NOMO-1 treated with dmso at 0.1 percent for 144 hours (cell line): ENCODE measurements at regions not wholly inside any gene's neighbourhood (a gene's known extent, or its start where the extent isn't known, plus 50 kb on each side); places are given as distances from the start of the nearest gene placed in this dataset.
"Not testable (repeated sequence)": the region's sequence is repeated elsewhere in the genome, so short reads cannot be mapped to it uniquely, and the experiment has no call there.

Experiments used
- DNase-seq: peaks from one replicate; lab custom pipeline; 2025; ENCODE audit not compliant: unreplicated experiment; lab: John Stamatoyannopoulos, UW

GRCh38 chr6:23692184-23692583 lies 433.8 kb upstream of the NRSN1 start:
- DNase-seq, result no peak

DNA sequence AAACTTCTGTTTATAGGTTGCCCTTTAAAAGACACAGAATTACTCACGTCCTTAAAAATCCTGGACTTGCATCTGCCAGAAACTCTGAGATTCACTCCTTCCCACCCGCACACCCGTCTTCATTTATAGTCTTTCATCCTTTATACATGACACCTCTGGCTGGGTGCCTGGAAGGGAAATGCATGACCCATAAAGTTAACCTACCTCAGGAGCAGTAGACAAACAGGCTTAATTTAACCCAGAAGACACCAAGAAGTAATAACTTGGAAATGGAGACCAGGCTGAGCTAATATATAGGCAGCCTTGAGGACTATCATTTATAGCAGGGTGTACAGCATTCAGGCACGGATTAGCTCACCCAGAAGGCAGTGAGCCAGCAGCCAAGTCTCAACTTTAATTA lies 429.0 kb upstream of the NRSN1 start:
- no peak for DNase-seq

DNA sequence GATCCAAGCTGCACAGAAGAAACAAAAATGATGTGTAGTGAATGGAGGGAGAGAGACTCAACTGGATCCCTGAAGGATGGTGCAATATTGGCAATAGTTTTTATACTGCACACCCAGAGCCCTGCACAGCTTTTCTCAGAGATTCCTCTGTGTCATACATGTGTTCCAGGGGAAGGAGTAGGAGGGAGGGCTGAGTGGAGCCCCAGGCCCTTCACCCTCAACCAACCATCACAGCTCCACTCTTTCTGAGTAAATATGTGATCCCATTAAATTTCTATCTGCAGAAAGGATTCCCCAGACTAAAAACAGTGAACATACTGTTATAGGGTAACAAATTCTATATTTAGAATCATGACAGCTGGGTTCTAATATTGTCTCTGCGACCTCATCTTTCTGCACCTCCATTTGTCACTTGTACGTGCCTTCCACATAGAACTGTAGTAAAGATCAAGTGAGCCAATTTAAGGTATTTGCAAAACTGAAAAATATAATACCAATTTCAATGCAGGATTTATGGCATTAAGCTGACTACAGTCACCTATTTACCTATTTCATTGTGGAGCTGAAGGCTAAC lies 421.4 kb upstream of the NRSN1 start:
- no peak for DNase-seq

GRCh38 chr6:23705697-23706096 lies 420.3 kb upstream of the NRSN1 start:
- no peak for DNase-seq

DNA sequence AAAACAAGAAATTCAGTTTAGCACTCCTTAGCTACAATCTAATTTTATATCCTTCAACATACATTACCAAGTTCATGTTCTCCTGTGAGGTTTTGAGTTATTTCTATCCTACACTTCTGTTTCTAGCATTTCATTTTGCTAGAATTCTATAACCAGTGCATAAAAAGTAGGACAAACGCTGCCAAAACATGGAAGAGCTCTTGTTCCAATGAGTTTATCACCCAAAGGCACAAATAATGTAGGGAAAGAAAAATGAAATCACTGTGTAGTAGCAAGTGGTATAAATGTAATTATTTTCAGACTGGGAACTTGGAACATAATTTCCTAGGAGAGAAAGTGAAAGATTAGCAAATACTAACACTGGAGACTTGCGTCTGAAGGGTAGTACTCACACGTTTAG lies 413.3 kb upstream of the NRSN1 start:
- no peak for DNase-seq

GRCh38 chr6:23713211-23713610 lies 412.8 kb upstream of the NRSN1 start:
- no peak for DNase-seq

- no peak for DNase-seq
Observed at GRCh38 chr6:23728707-23729106, 397.3 kb upstream of the NRSN1 start.

- no peak for DNase-seq
Observed at GRCh38 chr6:23731609-23732008, 394.4 kb upstream of the NRSN1 start.

GRCh38 chr6:23732521-23732920 lies 393.5 kb upstream of the NRSN1 start:
- DNase-seq, result no peak

DNA sequence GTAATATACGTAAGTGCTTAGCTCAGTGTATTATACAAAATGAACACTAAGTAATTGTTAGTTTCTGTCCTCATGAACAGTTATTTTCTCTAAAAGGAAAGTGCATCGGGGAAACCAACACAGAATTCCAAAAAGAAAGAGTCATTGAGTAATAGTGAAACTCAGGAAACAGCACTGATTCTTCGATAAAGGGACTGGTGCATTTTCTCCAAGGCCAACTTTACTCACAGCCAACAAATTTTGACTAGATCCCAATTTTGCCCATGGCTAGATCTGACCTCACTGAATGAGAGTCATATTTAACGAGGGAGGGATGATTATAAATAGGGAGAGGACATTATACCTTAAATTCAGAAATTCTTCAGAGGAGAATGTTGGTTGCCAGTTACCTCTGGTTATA lies 390.9 kb upstream of the NRSN1 start:
- no peak for DNase-seq

- no peak for DNase-seq
Observed at GRCh38 chr6:23736577-23736976, 389.4 kb upstream of the NRSN1 start.

GRCh38 chr6:23747239-23747638 lies 378.8 kb upstream of the NRSN1 start:
- no peak for DNase-seq

DNA sequence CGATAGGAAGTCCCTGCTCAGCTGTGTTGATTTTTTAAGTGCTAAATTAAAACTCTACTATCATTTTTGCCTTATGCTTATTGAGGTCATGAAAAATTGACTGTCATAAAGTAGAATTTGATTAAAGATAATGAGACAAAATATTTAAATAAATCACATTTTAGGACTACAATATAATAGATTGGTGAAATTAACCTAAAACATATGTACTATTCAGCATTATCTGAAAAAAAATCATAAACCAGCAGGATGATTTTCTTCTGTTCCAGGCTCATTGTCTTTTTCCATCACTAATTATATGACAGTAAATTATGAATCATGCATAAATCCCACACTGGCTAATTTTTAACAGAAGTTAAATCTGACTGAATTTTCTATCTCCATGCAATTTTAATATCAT lies 373.6 kb upstream of the NRSN1 start:
- DNase-seq, result no peak

GRCh38 chr6:23754197-23754596 lies 371.8 kb upstream of the NRSN1 start:
- no peak for DNase-seq

GRCh38 chr6:23775127-23775526 lies 350.9 kb upstream of the NRSN1 start:
- DNase-seq, result no peak

- DNase-seq, result no peak
Observed at GRCh38 chr6:23783901-23784300, 342.1 kb upstream of the NRSN1 start.

- DNase-seq, result no peak
Observed at GRCh38 chr6:23784301-23784919, 341.6 kb upstream of the NRSN1 start.

- no peak for DNase-seq
Observed at GRCh38 chr6:23790756-23791155, 335.3 kb upstream of the NRSN1 start.

DNA sequence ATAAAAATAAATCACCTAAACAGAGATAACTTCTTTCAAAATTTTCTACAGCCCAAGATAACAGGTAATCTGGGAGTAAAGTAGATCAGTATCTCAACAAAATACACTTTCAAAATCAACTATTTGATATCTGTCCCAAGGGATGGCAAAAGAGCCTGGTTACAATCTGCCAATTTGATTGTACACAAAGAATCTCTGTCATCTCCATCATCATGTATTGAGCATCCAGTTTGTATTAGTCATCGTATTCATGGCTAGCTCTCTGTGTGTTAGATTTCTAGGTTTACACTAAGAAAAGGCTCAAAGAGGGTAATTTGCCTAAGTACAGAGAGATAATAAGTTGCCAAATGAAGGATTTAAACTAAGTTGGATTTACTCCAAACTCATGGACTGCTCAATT lies 329.0 kb upstream of the NRSN1 start:
- no peak for DNase-seq

GRCh38 chr6:23804289-23804688 lies 321.7 kb upstream of the NRSN1 start:
- not testable (repeated sequence) for DNase-seq

DNA sequence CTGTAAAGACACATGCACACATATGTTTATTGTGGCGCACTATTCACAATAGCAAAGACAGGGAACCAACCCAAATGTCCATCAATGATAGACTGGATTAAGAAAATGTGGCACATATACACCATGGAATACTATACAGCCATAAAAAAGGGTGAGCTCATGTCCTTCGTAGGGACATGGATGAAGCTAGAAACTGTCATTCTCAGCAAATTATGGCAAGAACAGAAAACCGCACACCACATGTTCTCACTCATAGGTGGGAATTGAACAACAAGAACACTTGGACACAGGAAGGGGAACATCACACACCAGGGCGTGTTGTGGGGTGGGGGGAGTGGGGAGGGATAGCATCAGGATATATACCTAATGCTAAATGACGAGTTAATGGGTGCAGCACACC lies 304.9 kb upstream of the NRSN1 start:
- not testable (repeated sequence) for DNase-seq

- DNase-seq, result no peak
Observed at GRCh38 chr6:23823421-23823820, 302.6 kb upstream of the NRSN1 start.

- DNase-seq, result no peak
Observed at GRCh38 chr6:23826572-23826971, 299.4 kb upstream of the NRSN1 start.
